WTC11 (cell line): ENCODE measurements at regions not wholly inside any gene's neighbourhood (a gene's known extent, or its start where the extent isn't known, plus 50 kb on each side); places are given as distances from the start of the nearest gene placed in this dataset.

ENCODE experiments used
- ATAC-seq: fragments of 200-7000 bp; cut with Tn5 transposase; 2 replicates; pipeline ENCODE4 v1.10.0; 2021; ENCODE audit warnings: mild to moderate bottlenecking, moderate library complexity
- CTCF ChIA-PET: fragments of 300-600 bp; sonication (Branson Sonifier 250); formaldehyde crosslinking; loops from one replicate; lab custom pipeline; 2021; ENCODE audit warnings: antibody characterized with exemption; lab: Charles Lee
- POLR2A ChIA-PET: fragments of 350-600 bp; sonication (Branson Sonifier 250); formaldehyde crosslinking; loops from one replicate; lab custom pipeline; 2021; ENCODE audit warnings: antibody characterized with exemption; lab: Charles Lee
- DNase-seq: peaks from one replicate; pipeline ENCODE4 v3.0.0; 2021; ENCODE audit warnings: low spot score
- H3K27ac Mint-ChIP-seq: 2 replicates; pipeline ENCODE4 v1.8.0; 2021; ENCODE audit warnings: mixed read lengths
- H3K27me3 Mint-ChIP-seq: 2 replicates; pipeline ENCODE4 v1.8.0; 2021; ENCODE audit warnings: low read depth, mild to moderate bottlenecking, moderate library complexity, mixed read lengths
- H3K36me3 Mint-ChIP-seq: 2 replicates; pipeline ENCODE4 v1.8.0; 2021; ENCODE audit warnings: mixed read lengths
- H3K4me1 Mint-ChIP-seq: 2 replicates; pipeline ENCODE4 v1.8.0; 2022; ENCODE audit warnings: mixed read lengths
- H3K4me3 Mint-ChIP-seq: 2 replicates; pipeline ENCODE4 v1.8.0; 2021; ENCODE audit warnings: mild to moderate bottlenecking, moderate library complexity, mixed read lengths
- H3K9me3 Mint-ChIP-seq: 2 replicates; pipeline ENCODE4 v1.8.0; 2021; ENCODE audit warnings: mixed read lengths
- CREB1 ChIP-seq: sonication (generic); formaldehyde crosslinking; IDR thresholded peaks from 2 replicates; pipeline ENCODE4 v1.8.0; 2023; ENCODE audit warnings: mild to moderate bottlenecking, missing genetic modification reagents
- IRF2 ChIP-seq: sonication (generic); formaldehyde crosslinking; IDR thresholded peaks from 2 replicates; pipeline ENCODE4 v1.8.0; 2022; ENCODE audit warnings: low read depth, missing genetic modification reagents, borderline replicate concordance
- MYBL2 ChIP-seq: sonication (generic); formaldehyde crosslinking; IDR thresholded peaks from 2 replicates; pipeline ENCODE4 v1.8.1; 2023; ENCODE audit warnings: mild to moderate bottlenecking, moderate library complexity, missing genetic modification reagents
- PRRX2 ChIP-seq: fragments of 250-450 bp; sonication (Bioruptor Pico); IDR thresholded peaks from 2 replicates; pipeline ENCODE4 v1.8.0; 2021; ENCODE audit warnings: mild to moderate bottlenecking
- TEAD4 ChIP-seq: sonication (generic); formaldehyde crosslinking; IDR thresholded peaks from 2 replicates; pipeline ENCODE4 v1.8.0; 2022; ENCODE audit warnings: mild to moderate bottlenecking, missing genetic modification reagents
- TP53 ChIP-seq: sonication (generic); formaldehyde crosslinking; IDR thresholded peaks from 2 replicates; pipeline ENCODE4 v1.8.1; 2023; ENCODE audit warnings: mild to moderate bottlenecking, missing genetic modification reagents
- ZNF219 ChIP-seq: sonication (generic); formaldehyde crosslinking; IDR thresholded peaks from 2 replicates; pipeline ENCODE4 v1.8.0; 2023; ENCODE audit warnings: missing genetic modification reagents, mild to moderate bottlenecking, borderline replicate concordance
- ZNF317 ChIP-seq: sonication (generic); formaldehyde crosslinking; IDR thresholded peaks from 2 replicates; pipeline ENCODE4 v1.8.1; 2023; ENCODE audit warnings: low read depth, mild to moderate bottlenecking, moderate library complexity, missing genetic modification reagents, borderline replicate concordance
- ZNF396 ChIP-seq: fragments of 250-450 bp; sonication (Bioruptor Pico); IDR thresholded peaks from 2 replicates; pipeline ENCODE4 v1.8.0; 2021; ENCODE audit warnings: mild to moderate bottlenecking, moderate library complexity, borderline replicate concordance
- TF ChIP-seq, protein P1 (sequence below): sonication (generic); formaldehyde crosslinking; IDR thresholded peaks from 2 replicates; pipeline ENCODE4 v1.8.0; 2022; ENCODE audit warnings: mild to moderate bottlenecking, missing genetic modification reagents
- TF ChIP-seq, protein P2 (sequence below): sonication (generic); formaldehyde crosslinking; IDR thresholded peaks from 2 replicates; pipeline ENCODE4 v1.8.1; 2023; ENCODE audit warnings: mild to moderate bottlenecking, missing genetic modification reagents, moderate library complexity
- TF ChIP-seq, protein P3 (sequence below): fragments of 250-450 bp; sonication (Bioruptor Pico); IDR thresholded peaks from 2 replicates; pipeline ENCODE4 v1.8.0; 2021; ENCODE audit warnings: mild to moderate bottlenecking
- TF ChIP-seq, protein P4 (sequence below): sonication (generic); formaldehyde crosslinking; conservative IDR thresholded peaks from 2 replicates; pipeline ENCODE4 v1.8.1; 2023; ENCODE audit warnings: mild to moderate bottlenecking, low read depth, missing genetic modification reagents, moderate library complexity
- TF ChIP-seq, protein P5 (sequence below): sonication (generic); formaldehyde crosslinking; IDR thresholded peaks from 2 replicates; pipeline ENCODE4 v1.8.1; 2023; ENCODE audit warnings: mild to moderate bottlenecking, missing genetic modification reagents, borderline replicate concordance
- TF ChIP-seq, protein P6 (sequence below): sonication (generic); formaldehyde crosslinking; IDR thresholded peaks from 2 replicates; pipeline ENCODE4 v1.8.0; 2023; ENCODE audit warnings: mild to moderate bottlenecking, missing genetic modification reagents
- TF ChIP-seq, protein P7 (sequence below): sonication (generic); formaldehyde crosslinking; IDR thresholded peaks from 2 replicates; pipeline ENCODE4 v1.8.1; 2023; ENCODE audit warnings: mild to moderate bottlenecking, moderate library complexity, missing genetic modification reagents

DNA sequence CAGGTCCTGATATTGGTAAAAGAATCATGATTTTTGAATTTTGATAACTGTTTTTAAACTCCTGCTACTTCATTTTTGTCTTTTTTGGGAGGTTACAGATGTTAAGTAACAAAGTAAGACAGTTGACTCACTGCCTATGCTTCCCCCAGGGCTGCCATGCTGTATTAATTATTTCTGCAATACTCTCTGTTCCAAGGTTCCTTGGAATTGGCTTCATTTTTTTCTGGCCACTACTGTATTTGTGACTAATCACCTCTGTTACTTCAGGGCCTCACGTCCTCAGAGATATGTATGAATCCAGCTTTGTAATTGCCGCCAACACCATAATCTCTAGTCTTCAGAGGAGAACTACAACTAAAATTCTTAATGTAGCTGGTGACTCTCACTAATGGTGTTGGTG lies 1729.3 kb downstream of the C4orf33 start:
- Mint-ChIP-seq H3K9me3 (peaks cover 3% of the 10 kb centered on the region; the same call in 1 of the 2 replicates), H3K27me3 (no peaks in the 10 kb centered on the region), H3K4me3 (no peak overlapping the region), H3K36me3 (no peaks in the 10 kb centered on the region), H3K27ac (no peak overlapping the region), H3K4me1 (no peaks in the 10 kb centered on the region)
- CTCF ChIA-PET = no interaction called here
- no peak for ATAC-seq
- POLR2A ChIA-PET = no interaction called here
- no peak for TF ChIP-seq TEAD4 (CRISPR knock-in tag)
- DNase-seq = no peak

DNA sequence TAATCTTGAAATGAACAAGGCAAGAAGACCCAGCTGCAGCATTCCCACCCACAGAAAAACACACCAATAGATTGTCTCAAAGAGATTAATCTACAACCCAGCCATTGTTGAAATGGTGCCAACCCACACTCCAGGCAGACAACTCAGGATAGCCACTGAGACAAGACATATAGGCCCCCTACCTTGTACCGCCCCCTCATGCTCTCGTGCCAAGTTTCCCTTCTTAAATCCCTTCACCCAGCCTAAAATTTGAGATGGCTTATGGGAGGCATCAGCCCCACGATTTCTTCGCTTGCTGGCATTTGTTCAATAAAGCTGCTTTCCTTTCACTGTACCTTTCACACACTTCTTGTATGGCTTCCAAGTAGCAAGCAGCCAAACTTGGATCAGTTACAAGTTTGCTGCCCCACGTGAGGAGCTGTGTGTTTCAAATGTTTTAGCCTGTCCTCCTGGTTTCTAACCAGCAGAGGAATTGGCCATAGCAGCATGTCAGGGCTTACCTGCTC lies 1754.1 kb downstream of the C4orf33 start:
- ChIA-PET CTCF (no interaction called here), POLR2A (no interaction called here)
- TF ChIP-seq, protein P1, sequence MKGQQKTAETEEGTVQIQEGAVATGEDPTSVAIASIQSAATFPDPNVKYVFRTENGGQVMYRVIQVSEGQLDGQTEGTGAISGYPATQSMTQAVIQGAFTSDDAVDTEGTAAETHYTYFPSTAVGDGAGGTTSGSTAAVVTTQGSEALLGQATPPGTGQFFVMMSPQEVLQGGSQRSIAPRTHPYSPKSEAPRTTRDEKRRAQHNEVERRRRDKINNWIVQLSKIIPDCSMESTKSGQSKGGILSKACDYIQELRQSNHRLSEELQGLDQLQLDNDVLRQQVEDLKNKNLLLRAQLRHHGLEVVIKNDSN (CRISPR knock-in tag) = no peak
- no peak for TF ChIP-seq TEAD4 (CRISPR knock-in tag)
- TF ChIP-seq, protein P2, sequence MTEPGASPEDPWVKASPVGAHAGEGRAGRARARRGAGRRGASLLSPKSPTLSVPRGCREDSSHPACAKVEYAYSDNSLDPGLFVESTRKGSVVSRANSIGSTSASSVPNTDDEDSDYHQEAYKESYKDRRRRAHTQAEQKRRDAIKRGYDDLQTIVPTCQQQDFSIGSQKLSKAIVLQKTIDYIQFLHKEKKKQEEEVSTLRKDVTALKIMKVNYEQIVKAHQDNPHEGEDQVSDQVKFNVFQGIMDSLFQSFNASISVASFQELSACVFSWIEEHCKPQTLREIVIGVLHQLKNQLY (CRISPR knock-in tag) = no peak
- TF ChIP-seq, protein P3, sequence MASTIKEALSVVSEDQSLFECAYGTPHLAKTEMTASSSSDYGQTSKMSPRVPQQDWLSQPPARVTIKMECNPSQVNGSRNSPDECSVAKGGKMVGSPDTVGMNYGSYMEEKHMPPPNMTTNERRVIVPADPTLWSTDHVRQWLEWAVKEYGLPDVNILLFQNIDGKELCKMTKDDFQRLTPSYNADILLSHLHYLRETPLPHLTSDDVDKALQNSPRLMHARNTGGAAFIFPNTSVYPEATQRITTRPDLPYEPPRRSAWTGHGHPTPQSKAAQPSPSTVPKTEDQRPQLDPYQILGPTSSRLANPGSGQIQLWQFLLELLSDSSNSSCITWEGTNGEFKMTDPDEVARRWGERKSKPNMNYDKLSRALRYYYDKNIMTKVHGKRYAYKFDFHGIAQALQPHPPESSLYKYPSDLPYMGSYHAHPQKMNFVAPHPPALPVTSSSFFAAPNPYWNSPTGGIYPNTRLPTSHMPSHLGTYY = no peak
- no peak for TF ChIP-seq ZNF219 (CRISPR knock-in tag)
- TF ChIP-seq, protein P4, sequence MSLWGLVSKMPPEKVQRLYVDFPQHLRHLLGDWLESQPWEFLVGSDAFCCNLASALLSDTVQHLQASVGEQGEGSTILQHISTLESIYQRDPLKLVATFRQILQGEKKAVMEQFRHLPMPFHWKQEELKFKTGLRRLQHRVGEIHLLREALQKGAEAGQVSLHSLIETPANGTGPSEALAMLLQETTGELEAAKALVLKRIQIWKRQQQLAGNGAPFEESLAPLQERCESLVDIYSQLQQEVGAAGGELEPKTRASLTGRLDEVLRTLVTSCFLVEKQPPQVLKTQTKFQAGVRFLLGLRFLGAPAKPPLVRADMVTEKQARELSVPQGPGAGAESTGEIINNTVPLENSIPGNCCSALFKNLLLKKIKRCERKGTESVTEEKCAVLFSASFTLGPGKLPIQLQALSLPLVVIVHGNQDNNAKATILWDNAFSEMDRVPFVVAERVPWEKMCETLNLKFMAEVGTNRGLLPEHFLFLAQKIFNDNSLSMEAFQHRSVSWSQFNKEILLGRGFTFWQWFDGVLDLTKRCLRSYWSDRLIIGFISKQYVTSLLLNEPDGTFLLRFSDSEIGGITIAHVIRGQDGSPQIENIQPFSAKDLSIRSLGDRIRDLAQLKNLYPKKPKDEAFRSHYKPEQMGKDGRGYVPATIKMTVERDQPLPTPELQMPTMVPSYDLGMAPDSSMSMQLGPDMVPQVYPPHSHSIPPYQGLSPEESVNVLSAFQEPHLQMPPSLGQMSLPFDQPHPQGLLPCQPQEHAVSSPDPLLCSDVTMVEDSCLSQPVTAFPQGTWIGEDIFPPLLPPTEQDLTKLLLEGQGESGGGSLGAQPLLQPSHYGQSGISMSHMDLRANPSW (CRISPR knock-in tag) = no peak
- TF ChIP-seq, protein P5, sequence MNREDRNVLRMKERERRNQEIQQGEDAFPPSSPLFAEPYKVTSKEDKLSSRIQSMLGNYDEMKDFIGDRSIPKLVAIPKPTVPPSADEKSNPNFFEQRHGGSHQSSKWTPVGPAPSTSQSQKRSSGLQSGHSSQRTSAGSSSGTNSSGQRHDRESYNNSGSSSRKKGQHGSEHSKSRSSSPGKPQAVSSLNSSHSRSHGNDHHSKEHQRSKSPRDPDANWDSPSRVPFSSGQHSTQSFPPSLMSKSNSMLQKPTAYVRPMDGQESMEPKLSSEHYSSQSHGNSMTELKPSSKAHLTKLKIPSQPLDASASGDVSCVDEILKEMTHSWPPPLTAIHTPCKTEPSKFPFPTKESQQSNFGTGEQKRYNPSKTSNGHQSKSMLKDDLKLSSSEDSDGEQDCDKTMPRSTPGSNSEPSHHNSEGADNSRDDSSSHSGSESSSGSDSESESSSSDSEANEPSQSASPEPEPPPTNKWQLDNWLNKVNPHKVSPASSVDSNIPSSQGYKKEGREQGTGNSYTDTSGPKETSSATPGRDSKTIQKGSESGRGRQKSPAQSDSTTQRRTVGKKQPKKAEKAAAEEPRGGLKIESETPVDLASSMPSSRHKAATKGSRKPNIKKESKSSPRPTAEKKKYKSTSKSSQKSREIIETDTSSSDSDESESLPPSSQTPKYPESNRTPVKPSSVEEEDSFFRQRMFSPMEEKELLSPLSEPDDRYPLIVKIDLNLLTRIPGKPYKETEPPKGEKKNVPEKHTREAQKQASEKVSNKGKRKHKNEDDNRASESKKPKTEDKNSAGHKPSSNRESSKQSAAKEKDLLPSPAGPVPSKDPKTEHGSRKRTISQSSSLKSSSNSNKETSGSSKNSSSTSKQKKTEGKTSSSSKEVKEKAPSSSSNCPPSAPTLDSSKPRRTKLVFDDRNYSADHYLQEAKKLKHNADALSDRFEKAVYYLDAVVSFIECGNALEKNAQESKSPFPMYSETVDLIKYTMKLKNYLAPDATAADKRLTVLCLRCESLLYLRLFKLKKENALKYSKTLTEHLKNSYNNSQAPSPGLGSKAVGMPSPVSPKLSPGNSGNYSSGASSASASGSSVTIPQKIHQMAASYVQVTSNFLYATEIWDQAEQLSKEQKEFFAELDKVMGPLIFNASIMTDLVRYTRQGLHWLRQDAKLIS (CRISPR knock-in tag) = no peak
- TF ChIP-seq MYBL2 (CRISPR knock-in tag) = no peak
- no peak for TF ChIP-seq ZNF396 (CRISPR knock-in tag)
- no peak for TF ChIP-seq CREB1 (CRISPR knock-in tag)
- TF ChIP-seq ZNF317 (CRISPR knock-in tag) = no peak
- TF ChIP-seq IRF2 (CRISPR knock-in tag) = no peak
- TF ChIP-seq TP53 (CRISPR knock-in tag) = no peak
- no peak for TF ChIP-seq PRRX2
- TF ChIP-seq, protein P6, sequence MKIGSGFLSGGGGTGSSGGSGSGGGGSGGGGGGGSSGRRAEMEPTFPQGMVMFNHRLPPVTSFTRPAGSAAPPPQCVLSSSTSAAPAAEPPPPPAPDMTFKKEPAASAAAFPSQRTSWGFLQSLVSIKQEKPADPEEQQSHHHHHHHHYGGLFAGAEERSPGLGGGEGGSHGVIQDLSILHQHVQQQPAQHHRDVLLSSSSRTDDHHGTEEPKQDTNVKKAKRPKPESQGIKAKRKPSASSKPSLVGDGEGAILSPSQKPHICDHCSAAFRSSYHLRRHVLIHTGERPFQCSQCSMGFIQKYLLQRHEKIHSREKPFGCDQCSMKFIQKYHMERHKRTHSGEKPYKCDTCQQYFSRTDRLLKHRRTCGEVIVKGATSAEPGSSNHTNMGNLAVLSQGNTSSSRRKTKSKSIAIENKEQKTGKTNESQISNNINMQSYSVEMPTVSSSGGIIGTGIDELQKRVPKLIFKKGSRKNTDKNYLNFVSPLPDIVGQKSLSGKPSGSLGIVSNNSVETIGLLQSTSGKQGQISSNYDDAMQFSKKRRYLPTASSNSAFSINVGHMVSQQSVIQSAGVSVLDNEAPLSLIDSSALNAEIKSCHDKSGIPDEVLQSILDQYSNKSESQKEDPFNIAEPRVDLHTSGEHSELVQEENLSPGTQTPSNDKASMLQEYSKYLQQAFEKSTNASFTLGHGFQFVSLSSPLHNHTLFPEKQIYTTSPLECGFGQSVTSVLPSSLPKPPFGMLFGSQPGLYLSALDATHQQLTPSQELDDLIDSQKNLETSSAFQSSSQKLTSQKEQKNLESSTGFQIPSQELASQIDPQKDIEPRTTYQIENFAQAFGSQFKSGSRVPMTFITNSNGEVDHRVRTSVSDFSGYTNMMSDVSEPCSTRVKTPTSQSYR = no peak
- TF ChIP-seq, protein P7, sequence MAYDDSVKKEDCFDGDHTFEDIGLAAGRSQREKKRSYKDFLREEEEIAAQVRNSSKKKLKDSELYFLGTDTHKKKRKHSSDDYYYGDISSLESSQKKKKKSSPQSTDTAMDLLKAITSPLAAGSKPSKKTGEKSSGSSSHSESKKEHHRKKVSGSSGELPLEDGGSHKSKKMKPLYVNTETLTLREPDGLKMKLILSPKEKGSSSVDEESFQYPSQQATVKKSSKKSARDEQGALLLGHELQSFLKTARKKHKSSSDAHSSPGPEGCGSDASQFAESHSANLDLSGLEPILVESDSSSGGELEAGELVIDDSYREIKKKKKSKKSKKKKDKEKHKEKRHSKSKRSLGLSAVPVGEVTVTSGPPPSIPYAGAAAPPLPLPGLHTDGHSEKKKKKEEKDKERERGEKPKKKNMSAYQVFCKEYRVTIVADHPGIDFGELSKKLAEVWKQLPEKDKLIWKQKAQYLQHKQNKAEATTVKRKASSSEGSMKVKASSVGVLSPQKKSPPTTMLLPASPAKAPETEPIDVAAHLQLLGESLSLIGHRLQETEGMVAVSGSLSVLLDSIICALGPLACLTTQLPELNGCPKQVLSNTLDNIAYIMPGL (CRISPR knock-in tag) = no peak
- Mint-ChIP-seq H3K4me1 (no peaks in the 10 kb centered on the region), H3K27ac (no peak overlapping the region), H3K4me3 (no peak overlapping the region), H3K9me3 (peaks cover 24% of the 10 kb centered on the region), H3K36me3 (peaks cover 9% of the 10 kb centered on the region; the same call in 1 of the 2 replicates), H3K27me3 (no peaks in the 10 kb centered on the region)
- DNase-seq (no peak), ATAC-seq (no peak)
